ELF-1 (cell line): ENCODE measurements at regions not wholly inside any gene's neighbourhood (a gene's known extent, or its start where the extent isn't known, plus 50 kb on each side); places are given as distances from the start of the nearest gene placed in this dataset.

ENCODE experiments used
- DNase-seq: peaks from one replicate; pipeline ENCODE4 v3.0.0-alpha.2; 2016; ENCODE audit warnings: low read depth, low spot score

DNA sequence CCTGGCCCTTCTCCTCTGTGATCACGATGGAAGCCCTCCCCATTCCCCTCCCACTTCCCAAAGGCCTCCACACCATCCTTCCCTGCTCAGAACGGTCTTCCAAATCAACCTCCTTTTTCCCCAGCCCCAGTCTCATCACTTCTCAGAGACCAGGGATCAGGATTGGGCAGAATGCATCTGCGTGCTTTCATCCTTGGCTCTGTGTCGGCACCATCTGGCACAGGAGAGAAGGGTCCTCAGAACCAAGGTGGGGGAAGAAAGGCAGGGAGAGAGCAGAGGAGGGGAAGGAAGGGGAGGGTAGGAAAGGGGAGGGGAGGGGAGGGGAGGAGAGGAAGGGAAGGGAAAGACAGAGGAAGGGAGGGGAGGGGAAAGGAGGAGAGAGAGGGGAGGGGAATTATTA, 52.4 kb upstream of the FICD start:
- no peak for DNase-seq

DNA sequence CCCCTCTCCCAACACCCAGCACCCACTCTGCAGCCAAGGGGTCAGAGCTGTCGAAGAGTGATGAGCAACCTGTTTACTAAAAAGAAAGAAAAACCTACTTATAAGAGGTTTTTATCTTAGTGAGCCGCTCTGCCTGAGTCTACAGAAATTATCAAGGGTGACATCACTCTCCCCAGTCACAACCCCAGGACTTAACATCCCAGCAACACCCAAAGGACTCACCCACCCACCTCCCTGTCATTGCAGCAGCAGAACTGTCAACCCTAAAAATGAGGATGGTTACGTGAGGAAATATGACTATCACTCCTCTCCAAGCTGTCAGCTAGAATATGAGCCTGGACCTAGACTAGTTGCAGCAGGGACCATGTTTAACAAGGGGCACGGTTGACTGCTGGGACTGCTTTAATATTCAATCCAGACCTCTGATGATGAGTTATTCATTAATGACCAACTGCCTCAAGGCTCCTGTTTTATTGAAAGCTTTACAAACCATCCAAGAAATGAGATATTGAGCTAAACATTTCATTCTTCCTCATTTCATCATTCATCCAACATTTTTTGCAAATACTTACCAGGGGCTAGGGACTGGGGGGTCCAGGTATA, 53.9 kb upstream of the FICD start:
- DNase-seq, result no peak

- no peak for DNase-seq
Measured at GRCh38 chr12:108459149-108459548, 55.9 kb upstream of the FICD start.

DNA sequence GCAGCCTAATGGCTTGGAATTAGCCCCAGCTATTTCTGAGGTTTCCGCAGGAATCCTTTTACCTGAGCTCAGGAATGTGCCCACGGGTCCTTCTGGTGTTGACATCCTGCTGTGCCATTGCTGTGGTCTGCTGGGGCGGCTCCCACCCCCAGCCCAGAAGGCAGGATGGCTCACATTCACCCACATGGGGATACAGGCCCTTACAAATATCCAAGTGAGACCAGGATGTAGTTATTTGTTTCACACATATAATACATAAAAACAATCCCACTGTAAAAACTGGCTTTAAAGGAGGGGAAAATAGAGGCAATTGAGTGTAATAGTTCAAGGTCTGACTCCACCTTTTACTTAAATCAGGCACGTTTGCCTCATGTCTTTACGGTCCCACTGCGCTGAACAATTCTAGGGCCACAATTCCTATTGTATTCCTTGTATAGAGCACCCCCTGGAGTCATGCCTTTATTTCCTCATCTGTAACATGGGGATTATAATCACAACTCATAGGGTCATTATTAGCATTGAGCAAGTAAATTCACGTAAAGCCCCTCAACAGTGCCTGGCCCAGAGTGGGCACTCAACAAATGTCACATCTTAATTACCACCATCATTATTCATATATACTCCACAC, 57.2 kb upstream of the FICD start:
- DNase-seq, result peak; percentile 50

- DNase-seq, result peak; percentile 47
Measured at GRCh38 chr12:108457006-108457733, 57.9 kb upstream of the FICD start.

GRCh38 chr12:108455706-108456105, 59.4 kb upstream of the FICD start:
- no peak for DNase-seq

GRCh38 chr12:108454539-108455139, 60.4 kb upstream of the FICD start:
- DNase-seq, result no peak

GRCh38 chr12:108449478-108449877, 65.6 kb upstream of the FICD start:
- DNase-seq, result no peak

GRCh38 chr12:108448246-108448645, 66.8 kb upstream of the FICD start:
- DNase-seq, result no peak

DNA sequence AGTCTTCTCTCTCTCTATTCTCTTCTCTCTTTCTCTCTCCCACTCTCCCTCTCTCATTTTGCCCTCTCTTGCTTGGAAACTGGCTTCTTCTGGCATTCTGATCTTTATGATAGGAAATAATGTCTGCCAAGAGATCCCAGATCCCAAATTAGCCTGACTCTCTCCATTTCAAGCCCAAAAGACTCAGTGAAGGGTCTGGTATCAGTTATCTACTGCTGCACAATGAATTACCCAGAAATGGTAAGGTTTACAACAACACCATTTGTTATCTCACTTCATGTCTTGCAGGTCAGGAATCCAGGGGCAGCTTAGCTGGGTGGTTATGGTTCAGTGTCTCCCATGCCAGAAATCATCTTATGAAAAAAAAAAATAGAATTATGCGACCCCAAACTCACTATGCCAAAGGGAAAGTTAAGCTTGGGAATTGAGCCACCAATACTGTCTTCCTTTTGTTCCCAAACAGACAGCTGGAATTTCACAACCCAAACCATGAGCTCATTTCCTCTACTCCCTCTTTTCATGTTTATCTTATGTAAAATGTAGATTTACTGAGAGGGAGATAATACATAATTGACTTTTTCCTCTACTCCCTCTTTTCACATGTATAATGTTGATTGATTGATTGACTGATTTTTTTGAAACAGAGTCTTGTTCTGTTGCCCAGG, 67.8 kb upstream of the FICD start:
- no peak for DNase-seq

DNA sequence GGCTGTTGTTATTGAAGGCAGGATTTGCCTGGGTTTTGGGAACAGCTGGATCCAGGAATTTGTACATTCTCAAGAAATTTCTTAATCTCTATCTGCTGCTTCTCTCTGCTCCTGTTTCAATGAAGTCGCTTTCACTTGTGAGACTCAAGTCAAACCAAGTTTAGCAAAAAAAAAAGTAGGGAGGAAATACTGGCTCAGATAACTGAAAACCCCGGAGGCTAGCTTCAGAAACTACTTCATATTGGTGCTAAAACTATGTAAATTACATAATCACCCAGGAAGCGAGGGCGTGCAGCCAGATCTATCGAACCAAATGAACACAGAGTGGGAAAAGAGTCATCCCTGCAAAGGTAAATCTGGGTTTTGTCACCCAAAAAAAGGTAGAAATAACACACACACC, 68.3 kb upstream of the FICD start:
- no peak for DNase-seq

DNA sequence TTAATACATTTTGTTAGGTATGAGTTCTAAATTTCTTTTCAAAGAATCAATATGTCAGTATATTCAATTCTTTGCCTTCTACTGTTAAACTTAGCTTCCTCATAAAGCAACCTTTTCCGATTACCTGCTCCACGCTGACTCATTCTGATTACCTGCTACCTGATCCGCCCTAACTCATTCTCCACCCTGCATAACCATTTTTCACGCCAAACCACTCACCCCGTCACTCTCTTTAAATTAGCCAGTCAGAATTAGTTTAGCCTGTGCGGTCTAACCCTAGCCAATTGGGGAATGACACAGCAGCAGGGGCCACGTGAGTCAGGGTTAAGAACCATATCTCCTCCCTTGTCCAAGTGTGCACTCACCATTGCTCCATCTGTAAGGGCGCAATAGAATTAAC, 72.2 kb upstream of the FICD start:
- DNase-seq, result no peak

DNA sequence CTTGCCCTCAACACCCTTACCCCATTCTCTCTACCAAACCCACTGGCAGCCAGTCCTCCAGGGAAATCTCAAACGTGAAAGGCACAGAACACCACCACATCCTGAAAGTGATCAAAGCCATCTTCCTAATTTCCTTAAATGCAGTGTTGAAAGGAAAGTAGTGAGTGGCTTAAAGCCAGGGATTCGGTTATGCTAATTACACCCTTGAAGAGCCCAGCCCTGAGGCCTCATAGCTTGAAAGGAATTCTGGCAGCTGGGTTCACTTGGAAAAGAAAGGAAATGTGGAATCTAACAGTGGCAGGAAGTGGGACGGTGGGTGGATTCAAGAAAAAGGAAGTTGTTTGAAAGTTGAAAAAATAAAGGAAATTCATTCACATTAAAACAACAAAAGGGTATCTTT, 73.0 kb upstream of the FICD start:
- peak; percentile 90 for DNase-seq

GRCh38 chr12:108441549-108441948, 73.5 kb upstream of the FICD start:
- DNase-seq, result peak; percentile 23

DNA sequence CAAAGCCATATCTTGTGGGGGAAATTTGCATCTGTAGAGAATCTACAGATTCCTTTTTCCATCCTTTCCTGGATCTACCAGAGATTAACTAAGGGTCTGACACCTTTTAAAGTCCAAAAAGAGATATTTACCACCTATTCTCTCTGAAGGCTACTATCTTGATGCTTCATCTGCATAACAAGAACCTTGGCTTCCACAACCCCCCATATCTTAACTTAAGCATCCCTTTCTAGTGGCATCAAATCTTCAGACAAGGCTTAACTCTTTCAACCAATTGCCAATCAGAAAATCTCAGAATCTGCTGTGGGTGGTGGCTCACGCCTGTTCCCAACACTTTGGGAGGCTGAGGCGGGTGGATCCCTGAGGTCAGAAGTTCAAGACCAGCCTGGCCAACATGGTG, 74.3 kb upstream of the FICD start:
- DNase-seq, result peak; percentile 18

GRCh38 chr12:108438667-108439066, 76.4 kb upstream of the FICD start:
- DNase-seq, result no peak

DNA sequence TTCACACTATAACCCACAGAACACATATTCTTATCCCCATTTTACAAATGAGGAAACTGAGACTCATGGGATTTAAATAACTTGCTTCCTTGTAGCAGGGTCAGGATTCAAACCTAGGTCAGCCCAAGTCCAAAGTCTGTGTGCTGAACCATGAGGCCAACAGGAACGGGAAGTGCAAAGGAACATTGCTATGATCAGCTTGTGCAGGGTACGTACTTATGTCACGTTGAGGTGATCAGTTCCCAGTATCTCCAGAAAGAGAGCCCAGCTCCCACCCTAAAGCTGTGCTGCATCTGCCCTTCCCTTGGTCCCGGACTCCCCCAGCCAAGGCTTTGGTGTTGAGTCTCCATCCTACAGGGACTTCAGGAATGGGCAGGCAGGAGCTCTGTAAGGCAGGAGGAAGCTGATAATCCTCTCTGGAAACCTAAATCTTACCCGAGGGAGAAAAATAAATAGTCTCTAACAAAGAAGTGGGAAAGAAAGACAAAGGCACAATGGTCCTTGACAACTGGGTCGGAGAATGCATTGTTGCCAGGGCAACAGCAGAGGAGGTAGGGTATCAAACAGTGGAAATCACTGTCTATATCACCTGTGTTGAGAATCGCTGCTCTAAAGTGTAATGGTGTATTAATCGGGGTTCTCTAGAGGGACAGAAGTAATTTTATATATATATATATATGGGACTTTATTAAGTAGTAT, 82.5 kb upstream of the FICD start:
- DNase-seq, result no peak

DNA sequence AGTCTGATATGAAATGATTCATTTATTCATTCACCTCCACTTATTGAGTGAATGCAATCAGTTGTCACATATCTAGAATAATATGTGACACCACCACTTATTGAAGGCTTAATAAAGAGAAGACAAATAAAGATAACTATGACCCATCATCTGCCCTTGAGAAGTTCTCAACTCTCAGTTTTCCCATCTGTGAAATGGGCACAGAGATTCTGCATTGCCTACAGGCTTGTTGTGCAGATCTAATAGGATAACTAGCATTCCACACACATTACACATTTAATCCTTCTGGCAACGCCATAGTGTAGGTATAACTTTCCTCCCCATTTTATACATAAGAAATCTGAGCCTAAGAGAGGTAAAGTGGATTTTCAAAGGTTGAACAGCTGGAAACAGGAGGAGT, 84.2 kb upstream of the FICD start:
- no peak for DNase-seq

DNA sequence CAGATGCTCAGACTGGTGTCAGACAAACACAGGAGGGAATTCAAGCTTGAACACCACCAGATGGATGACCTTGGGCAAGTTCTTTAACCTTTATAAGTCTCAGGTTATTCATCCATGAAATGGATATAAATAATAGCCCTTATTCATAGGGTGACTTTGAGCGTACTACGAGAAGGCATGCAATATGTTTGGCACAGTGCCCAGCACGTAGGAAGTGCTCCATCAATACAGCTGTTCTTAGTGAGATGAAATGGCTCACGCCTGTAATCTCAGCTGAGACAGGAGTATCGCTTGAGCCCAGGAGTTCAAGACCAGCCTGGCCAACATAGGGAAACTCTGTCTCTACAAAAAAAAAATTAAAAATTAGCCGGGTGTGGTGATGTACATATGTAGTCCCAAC, 84.8 kb upstream of the FICD start:
- DNase-seq, result no peak

DNA sequence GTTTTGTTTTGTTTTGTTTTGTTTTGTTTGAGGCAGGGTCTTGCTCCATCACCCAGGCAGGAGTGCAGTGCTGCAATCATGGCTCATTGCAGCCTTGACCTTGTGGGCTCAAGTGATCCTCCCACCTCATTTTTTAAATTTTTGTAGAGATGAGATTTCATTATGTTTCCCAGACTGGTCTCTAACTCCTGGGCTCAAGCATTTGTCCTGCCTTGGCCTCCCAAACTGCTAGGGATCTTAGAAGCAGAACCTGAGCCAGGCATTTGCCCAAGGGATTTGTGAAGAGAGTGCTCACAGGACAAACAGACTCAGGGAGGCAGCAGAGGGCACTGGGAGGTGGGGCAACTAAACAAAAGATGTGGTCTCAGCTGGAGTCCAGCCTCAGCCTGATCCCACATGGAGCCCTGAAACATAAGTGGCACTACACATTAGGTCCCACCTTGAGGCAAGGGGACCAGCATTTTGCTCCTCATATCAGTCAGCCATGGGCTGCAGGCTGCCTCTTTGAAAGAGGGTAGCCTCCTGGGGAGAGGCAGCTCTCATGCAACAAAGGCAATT, 86.2 kb upstream of the CMKLR1 start:
- peak; percentile 58 for DNase-seq

GRCh38 chr12:108424816-108425215, 85.7 kb upstream of the CMKLR1 start:
- DNase-seq, result no peak
